Tibial nerve (tissue), 4 donors: ENCODE measurements at regions not wholly inside any gene's neighbourhood (a gene's known extent, or its start where the extent isn't known, plus 50 kb on each side); places are given as distances from the start of the nearest gene placed in this dataset.
"Not testable (repeated sequence)": the region's sequence is repeated elsewhere in the genome, so short reads cannot be mapped to it uniquely, and the experiment has no call there.

Experiments used
- DNase-seq, 2 donors: peaks; one replicate each; pipeline ENCODE4 v3.0.0-alpha.2; 2019; ENCODE audit warnings: low spot score in 2 of 2
- H3K27ac ChIP-seq, 4 donors: fragments of 200-600 bp; sonication (generic) in 3 of 4; one replicate each; pipeline ENCODE4 v1.5.1; 2017 to 2019; ENCODE audit warnings: mild to moderate bottlenecking in 1 of 4
- H3K27me3 ChIP-seq, 2 donors: fragments of 200-600 bp; sonication (generic) in 1 of 2; one replicate each; pipeline versions ENCODE4 v1.5.1 to v1.6.0; 2017 to 2019
- H3K36me3 ChIP-seq, 3 donors: fragments of 200-600 bp; sonication (generic); one replicate each; pipeline ENCODE4 v1.5.1; 2018 to 2019
- H3K4me1 ChIP-seq, 4 donors: fragments of 200-600 bp; sonication (generic) in 3 of 4; one replicate each; pipeline ENCODE4 v1.5.1; 2017 to 2019
- H3K4me3 ChIP-seq, 4 donors: fragments of 200-600 bp; sonication (generic) in 3 of 4; one replicate each; pipeline ENCODE4 v1.5.1; 2017 to 2019; ENCODE audit warnings: mild to moderate bottlenecking in 1 of 4, moderate library complexity in 1 of 4
- H3K9me3 ChIP-seq, 4 donors: fragments of 200-600 bp; sonication (generic) in 3 of 4; one replicate each; pipeline ENCODE4 v1.5.1; 2017 to 2019
- CTCF ChIP-seq, 5 experiments: fragments of 200-600 bp in 3 of 5; fragments of 450-650 bp in 2 of 5; sonication (generic) in 3 of 5; IDR thresholded peaks; one replicate each; pipeline ENCODE4 v1.5.1; 2016 to 2019; ENCODE audit warnings: antibody characterized with exemption in 5 of 5, mild to moderate bottlenecking in 3 of 5, moderate library complexity in 2 of 5
- EP300 ChIP-seq, 2 donors: sonication (generic); formaldehyde crosslinking; IDR thresholded peaks; one replicate each; pipeline ENCODE4 v1.6.1; 2017; ENCODE audit warnings: antibody characterized with exemption in 2 of 2, mild to moderate bottlenecking in 1 of 2
- POLR2A ChIP-seq, 2 donors: fragments of 450-650 bp; IDR thresholded peaks; one replicate each; pipeline ENCODE4 v1.6.1; 2017; ENCODE audit warnings: antibody characterized with exemption in 2 of 2, mild to moderate bottlenecking in 2 of 2, moderate library complexity in 2 of 2
- WGBS, 2 donors: methylation state at CpG; one replicate each; pipeline ENCODE4 v1.1.5; 2018; 5-methylcytosine and 5-hydroxymethylcytosine counted together

DNA sequence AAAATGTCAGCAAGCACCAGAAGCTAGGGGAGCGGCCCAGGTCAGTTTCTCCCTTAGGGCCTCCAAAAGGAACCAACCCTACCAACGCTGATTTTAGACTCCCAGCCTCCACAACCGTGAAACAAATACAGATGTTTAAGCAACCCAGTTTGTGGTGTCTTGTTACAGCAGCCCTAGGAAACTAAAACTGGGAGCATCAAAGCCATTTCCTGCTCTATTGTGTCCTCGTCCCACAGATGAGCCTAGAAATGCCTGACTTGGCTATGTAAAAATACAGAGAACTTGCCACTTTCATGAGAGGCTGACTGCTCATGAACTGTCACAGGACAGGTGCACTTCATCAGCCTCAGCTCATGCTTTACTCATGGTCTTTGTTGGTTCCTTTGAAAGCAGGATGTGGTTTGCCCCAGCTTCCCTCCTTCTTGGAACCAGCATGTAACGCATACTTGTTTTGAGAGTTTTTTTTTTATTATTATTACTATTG lies 97.6 kb upstream of the SLC39A10 start:
- H3K4me3 ChIP-seq, result no peak overlapping the region
- no peak for DNase-seq
- H3K9me3 ChIP-seq, result no peaks in the 10 kb centered on the region
- 44 to 47% methylated on average over 5 of the region's 5 CpGs for WGBS, 2 donors
- peaks cover 0 to 5% (median 0%) of the 10 kb centered on the region in 4 donors for H3K4me1 ChIP-seq
- TF ChIP-seq CTCF (IDR thresholded peaks at IDR 0.05), result no peak
- peak in 1 of 2 donors; percentile 12 for TF ChIP-seq EP300 (IDR thresholded peaks at IDR 0.05)
- no peaks in the 10 kb centered on the region for H3K27me3 ChIP-seq
- peak overlapping the region in 1 of 4 donors; percentile 66 for H3K27ac ChIP-seq
- no peaks in the 10 kb centered on the region for H3K36me3 ChIP-seq

GRCh38 chr2:195555971-195556370 lies 101.1 kb upstream of the SLC39A10 start:
- H3K36me3 ChIP-seq, result no peaks in the 10 kb centered on the region
- no peaks in the 10 kb centered on the region for H3K27me3 ChIP-seq
- H3K4me1 ChIP-seq, result peaks cover 0 to 3% (median 0%) of the 10 kb centered on the region in 4 donors
- TF ChIP-seq EP300 (IDR thresholded peaks at IDR 0.05) (no peak), CTCF (IDR thresholded peaks at IDR 0.05) (no peak), POLR2A (IDR thresholded peaks at IDR 0.05) (no peak)
- no peak overlapping the region for H3K27ac ChIP-seq
- no peaks in the 10 kb centered on the region for H3K9me3 ChIP-seq
- no peak overlapping the region for H3K4me3 ChIP-seq
- WGBS, 2 donors, result 78 to 87% methylated on average over 1 of the region's 1 CpG
- DNase-seq, result no peak

DNA sequence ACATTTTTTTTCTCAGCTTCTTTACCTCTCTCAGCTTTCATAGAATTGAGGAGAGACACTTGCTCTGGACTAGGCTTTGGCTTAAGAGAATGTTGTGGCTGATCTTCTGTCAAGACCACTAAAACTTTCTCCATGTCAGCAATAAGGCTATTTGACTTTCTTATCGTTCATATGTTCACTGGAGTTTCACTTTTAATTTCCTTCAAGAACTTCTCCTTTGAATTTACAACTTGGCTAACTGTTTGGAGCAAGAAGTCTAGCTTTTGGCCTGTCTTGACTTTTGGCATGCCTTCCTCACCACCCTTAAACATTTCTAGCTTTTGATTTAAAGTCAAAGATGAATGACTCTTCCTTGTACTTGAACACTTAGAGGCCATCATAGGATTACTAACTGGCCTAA lies 104.4 kb upstream of the SLC39A10 start:
- Histone ChIP-seq H3K9me3 (peaks cover 0 to 15% (median 0%) of the 10 kb centered on the region in 4 donors), H3K27me3 (no peaks in the 10 kb centered on the region), H3K36me3 (no peaks in the 10 kb centered on the region), H3K27ac (no peak overlapping the region), H3K4me1 (no peaks in the 10 kb centered on the region), H3K4me3 (no peak overlapping the region)
- WGBS, 2 donors, result 56 to 71% methylated on average over 1 of the region's 1 CpG
- DNase-seq, result no peak
- TF ChIP-seq POLR2A (IDR thresholded peaks at IDR 0.05) (no peak), CTCF (IDR thresholded peaks at IDR 0.05) (no peak), EP300 (IDR thresholded peaks at IDR 0.05) (no peak)

GRCh38 chr2:195548198-195548940 lies 108.7 kb upstream of the SLC39A10 start:
- TF ChIP-seq CTCF (IDR thresholded peaks at IDR 0.05), result no peak
- TF ChIP-seq EP300 (IDR thresholded peaks at IDR 0.05), result no peak
- no peak for TF ChIP-seq POLR2A (IDR thresholded peaks at IDR 0.05)
- no peaks in the 10 kb centered on the region for H3K4me1 ChIP-seq
- peaks cover 0 to 21% (median 0%) of the 10 kb centered on the region in 4 donors for H3K9me3 ChIP-seq
- WGBS, 2 donors, result 82 to 87% methylated on average over 4 of the region's 4 CpGs
- no peak overlapping the region for H3K4me3 ChIP-seq
- H3K36me3 ChIP-seq, result no peaks in the 10 kb centered on the region
- no peak for DNase-seq
- no peaks in the 10 kb centered on the region for H3K27me3 ChIP-seq
- H3K27ac ChIP-seq, result no peak overlapping the region

GRCh38 chr2:195547268-195547840 lies 109.7 kb upstream of the SLC39A10 start:
- H3K4me3 ChIP-seq, H3K4me1 ChIP-seq, DNase-seq, H3K36me3 ChIP-seq, H3K27ac ChIP-seq, H3K27me3 ChIP-seq: not testable (repeated sequence)
- H3K9me3 ChIP-seq, result peaks cover 0 to 21% (median 0%) of the 10 kb centered on the region in 4 donors
- WGBS, 2 donors, result 93 to 94% methylated on average over 40 to 47 of the region's 47 CpGs
